ENCODE measurements at regions not wholly inside any gene's neighbourhood (a gene's known extent, or its start where the extent isn't known, plus 50 kb on each side); places are given as distances from the start of the nearest gene placed in this dataset.

GRCh38 chr20:7523288-7523687 is 417.0 kb downstream of the HAO1 start:
- TF ChIP-seq CTCF (optimal IDR thresholded peaks at IDR 0.05 in 1 of 3, IDR thresholded peaks at IDR 0.05 in 1 of 3, conservative IDR thresholded peaks at IDR 0.05 in 1 of 3; ENCODE audit: extremely low read depth in 1 of 3, insufficient read depth in 2 of 3, low read length in 3 of 3) = no peak
- no peak for TF ChIP-seq EZH2 (IDR thresholded peaks at IDR 0.05; ENCODE audit: low read length)

Data from keratinocyte (primary cell).